Neural cell (in vitro differentiated cells): ENCODE measurements at regions not wholly inside any gene's neighbourhood (a gene's known extent, or its start where the extent isn't known, plus 50 kb on each side); places are given as distances from the start of the nearest gene placed in this dataset.

Experiments used
- EP300 ChIP-seq: fragments of 450-650 bp; conservative IDR thresholded peaks from 2 replicates; pipeline ENCODE4 v1.6.1; 2014; ENCODE audit warnings: antibody characterized with exemption, mild to moderate bottlenecking, moderate library complexity; ENCODE audit not compliant: poor library complexity, severe bottlenecking
- TF ChIP-seq, protein P1 (sequence below): fragments of 450-650 bp; IDR thresholded peaks from 2 replicates; pipeline ENCODE4 v1.5.1; 2014; ENCODE audit warnings: antibody characterized with exemption, mild to moderate bottlenecking, moderate library complexity; ENCODE audit not compliant: poor library complexity, severe bottlenecking

DNA sequence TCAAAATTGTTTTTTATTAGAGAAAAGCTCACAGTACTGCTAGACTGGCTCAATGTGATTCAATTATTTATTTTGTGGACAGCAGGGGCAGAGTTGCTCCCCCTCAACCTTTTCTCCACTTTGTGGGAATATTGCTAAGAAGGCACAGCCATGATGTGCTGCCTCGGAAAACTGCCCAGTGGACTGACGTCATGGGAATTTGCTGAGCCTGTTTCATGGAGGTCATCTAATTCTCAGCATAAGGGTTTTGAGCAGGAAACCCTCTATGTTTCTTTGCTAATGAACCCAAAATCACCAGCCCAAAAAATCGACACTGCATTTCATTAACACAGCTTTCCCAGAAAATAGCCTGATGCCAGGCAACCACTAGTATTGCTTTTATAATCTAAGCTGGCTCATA is 228.8 kb upstream of the FAM3C start:
- TF ChIP-seq, protein P1, sequence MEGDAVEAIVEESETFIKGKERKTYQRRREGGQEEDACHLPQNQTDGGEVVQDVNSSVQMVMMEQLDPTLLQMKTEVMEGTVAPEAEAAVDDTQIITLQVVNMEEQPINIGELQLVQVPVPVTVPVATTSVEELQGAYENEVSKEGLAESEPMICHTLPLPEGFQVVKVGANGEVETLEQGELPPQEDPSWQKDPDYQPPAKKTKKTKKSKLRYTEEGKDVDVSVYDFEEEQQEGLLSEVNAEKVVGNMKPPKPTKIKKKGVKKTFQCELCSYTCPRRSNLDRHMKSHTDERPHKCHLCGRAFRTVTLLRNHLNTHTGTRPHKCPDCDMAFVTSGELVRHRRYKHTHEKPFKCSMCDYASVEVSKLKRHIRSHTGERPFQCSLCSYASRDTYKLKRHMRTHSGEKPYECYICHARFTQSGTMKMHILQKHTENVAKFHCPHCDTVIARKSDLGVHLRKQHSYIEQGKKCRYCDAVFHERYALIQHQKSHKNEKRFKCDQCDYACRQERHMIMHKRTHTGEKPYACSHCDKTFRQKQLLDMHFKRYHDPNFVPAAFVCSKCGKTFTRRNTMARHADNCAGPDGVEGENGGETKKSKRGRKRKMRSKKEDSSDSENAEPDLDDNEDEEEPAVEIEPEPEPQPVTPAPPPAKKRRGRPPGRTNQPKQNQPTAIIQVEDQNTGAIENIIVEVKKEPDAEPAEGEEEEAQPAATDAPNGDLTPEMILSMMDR = no peak
- no peak for TF ChIP-seq EP300
